Tibial artery (tissue), 4 donors: ENCODE measurements at regions not wholly inside any gene's neighbourhood (a gene's known extent, or its start where the extent isn't known, plus 50 kb on each side); places are given as distances from the start of the nearest gene placed in this dataset.

Experiments used
- DNase-seq, 2 donors: peaks; one replicate each; pipeline ENCODE4 v3.0.0-alpha.2; 2019
- H3K27ac ChIP-seq, 2 donors: fragments of 200-600 bp; sonication (generic) in 1 of 2; 1 replicate in 1 of 2; 2 replicates in 1 of 2; pipeline ENCODE4 v1.5.1; 2018 to 2019; ENCODE audit warnings: mild to moderate bottlenecking in 1 of 2
- H3K27me3 ChIP-seq, 2 donors: fragments of 200-600 bp; sonication (generic) in 1 of 2; one replicate each; pipeline versions ENCODE4 v1.5.1 to v1.6.0; 2016 to 2019
- H3K36me3 ChIP-seq, 3 donors: fragments of 200-600 bp; sonication (generic) in 2 of 3; one replicate each; pipeline ENCODE4 v1.5.1; 2016 to 2019; ENCODE audit warnings: mild to moderate bottlenecking in 2 of 3
- H3K4me1 ChIP-seq, 4 donors: fragments of 200-600 bp; sonication (generic) in 2 of 4; 1 replicate in 3 of 4; 2 replicates in 1 of 4; pipeline ENCODE4 v1.5.1; 2016 to 2019
- H3K4me3 ChIP-seq, 2 donors: fragments of 200-600 bp; sonication (generic) in 1 of 2; 1 replicate in 1 of 2; 2 replicates in 1 of 2; pipeline ENCODE4 v1.5.1; 2018 to 2019; ENCODE audit warnings: mild to moderate bottlenecking in 2 of 2
- H3K9me3 ChIP-seq, 3 donors: fragments of 200-600 bp; sonication (generic) in 1 of 3; one replicate each; pipeline ENCODE4 v1.5.1; 2016 to 2019
- CTCF ChIP-seq, 2 experiments: fragments of 200-600 bp in 1 of 2; fragments of 450-650 bp in 1 of 2; IDR thresholded peaks; one replicate each; pipeline ENCODE4 v1.5.1; 2017 to 2019; ENCODE audit warnings: antibody characterized with exemption in 2 of 2, mild to moderate bottlenecking in 1 of 2, moderate library complexity in 1 of 2
- intact Hi-C: fragments of 100-400 bp; cut with DNase I; formaldehyde crosslinking; loops from one replicate; pipeline ENCODE4 v1.15.0; 2023; ENCODE audit warnings: low total_unique reads

GRCh38 chr9:86765746-86766430 lies 181.4 kb downstream of the GAS1 start:
- Histone ChIP-seq H3K27me3 (no peaks in the 10 kb centered on the region), H3K9me3 (no peaks in the 10 kb centered on the region), H3K4me1 (no peaks in the 10 kb centered on the region), H3K4me3 (no peak overlapping the region), H3K27ac (no peak overlapping the region), H3K36me3 (no peaks in the 10 kb centered on the region)
- no peak for TF ChIP-seq CTCF (IDR thresholded peaks at IDR 0.05)
- no peak for DNase-seq
- intact Hi-C loops: no loop called here

- no peaks in the 10 kb centered on the region for H3K4me1 ChIP-seq
- no peak for DNase-seq
- intact Hi-C loops: no loop called here
- H3K36me3 ChIP-seq: no peaks in the 10 kb centered on the region
- no peak overlapping the region for H3K27ac ChIP-seq
- no peak for TF ChIP-seq CTCF (IDR thresholded peaks at IDR 0.05)
- H3K4me3 ChIP-seq: no peak overlapping the region
- no peaks in the 10 kb centered on the region for H3K27me3 ChIP-seq
- no peaks in the 10 kb centered on the region for H3K9me3 ChIP-seq
These were observed 182.5 kb downstream of the GAS1 start for GRCh38 chr9:86764671-86765343.

- H3K27me3 ChIP-seq: no peaks in the 10 kb centered on the region
- no peak overlapping the region for H3K27ac ChIP-seq
- H3K9me3 ChIP-seq: no peaks in the 10 kb centered on the region
- intact Hi-C loops: no loop called here
- no peak for TF ChIP-seq CTCF (IDR thresholded peaks at IDR 0.05)
- H3K36me3 ChIP-seq: no peaks in the 10 kb centered on the region
- no peaks in the 10 kb centered on the region for H3K4me1 ChIP-seq
- no peak for DNase-seq
- H3K4me3 ChIP-seq: no peak overlapping the region
These were observed 183.1 kb downstream of the GAS1 start for GRCh38 chr9:86764221-86764624.

- Histone ChIP-seq H3K36me3 (no peaks in the 10 kb centered on the region), H3K4me3 (no peak overlapping the region), H3K27ac (no peak overlapping the region), H3K9me3 (no peaks in the 10 kb centered on the region), H3K4me1 (no peaks in the 10 kb centered on the region), H3K27me3 (no peaks in the 10 kb centered on the region)
- TF ChIP-seq CTCF (IDR thresholded peaks at IDR 0.05): no peak
- intact Hi-C loops: no loop called here
- DNase-seq: no peak
These were observed 183.5 kb downstream of the GAS1 start for GRCh38 chr9:86763791-86764190.

- no peak overlapping the region for H3K27ac ChIP-seq
- DNase-seq: no peak
- intact Hi-C loops: no loop called here
- no peaks in the 10 kb centered on the region for H3K27me3 ChIP-seq
- no peak for TF ChIP-seq CTCF (IDR thresholded peaks at IDR 0.05)
- no peaks in the 10 kb centered on the region for H3K4me1 ChIP-seq
- no peaks in the 10 kb centered on the region for H3K36me3 ChIP-seq
- H3K4me3 ChIP-seq: no peak overlapping the region
- H3K9me3 ChIP-seq: no peaks in the 10 kb centered on the region
These were observed 190.0 kb downstream of the GAS1 start for GRCh38 chr9:86757382-86757720.
